AML-193 (cell line): ENCODE measurements at regions not wholly inside any gene's neighbourhood (a gene's known extent, or its start where the extent isn't known, plus 50 kb on each side); places are given as distances from the start of the nearest gene placed in this dataset.

Experiments
- DNase-seq, 2 experiments: peaks; one replicate each; lab custom pipeline; 2025; lab: John Stamatoyannopoulos, UW

DNA sequence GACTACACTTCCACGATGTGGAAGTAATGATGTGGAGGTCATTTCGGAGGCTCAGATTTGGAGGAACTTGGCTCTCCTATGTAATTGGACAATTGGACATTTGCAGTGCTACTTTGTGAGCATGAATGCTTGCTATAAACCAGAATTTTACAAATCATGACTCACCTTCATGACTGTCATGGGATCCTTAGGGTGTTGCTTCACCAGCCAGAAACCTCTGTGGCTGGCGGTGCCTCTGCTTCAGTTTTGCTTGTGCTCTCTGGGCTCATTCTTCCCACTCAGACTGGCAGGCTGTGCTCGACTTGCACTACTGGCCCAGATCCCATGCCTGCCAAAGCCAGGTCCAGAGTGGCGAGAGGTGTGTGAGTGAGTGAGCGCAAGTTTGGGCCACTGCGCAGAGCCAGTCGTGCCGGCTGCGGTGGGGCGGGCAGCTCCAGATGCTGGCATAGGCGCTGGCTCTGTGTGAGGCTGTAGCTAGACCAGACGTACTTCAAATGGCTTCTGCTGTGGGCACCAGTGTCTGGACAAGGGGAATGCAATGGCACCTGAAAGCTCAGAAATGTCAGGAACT, 387.8 kb downstream of the AEBP2 start:
- no peak for DNase-seq

DNA sequence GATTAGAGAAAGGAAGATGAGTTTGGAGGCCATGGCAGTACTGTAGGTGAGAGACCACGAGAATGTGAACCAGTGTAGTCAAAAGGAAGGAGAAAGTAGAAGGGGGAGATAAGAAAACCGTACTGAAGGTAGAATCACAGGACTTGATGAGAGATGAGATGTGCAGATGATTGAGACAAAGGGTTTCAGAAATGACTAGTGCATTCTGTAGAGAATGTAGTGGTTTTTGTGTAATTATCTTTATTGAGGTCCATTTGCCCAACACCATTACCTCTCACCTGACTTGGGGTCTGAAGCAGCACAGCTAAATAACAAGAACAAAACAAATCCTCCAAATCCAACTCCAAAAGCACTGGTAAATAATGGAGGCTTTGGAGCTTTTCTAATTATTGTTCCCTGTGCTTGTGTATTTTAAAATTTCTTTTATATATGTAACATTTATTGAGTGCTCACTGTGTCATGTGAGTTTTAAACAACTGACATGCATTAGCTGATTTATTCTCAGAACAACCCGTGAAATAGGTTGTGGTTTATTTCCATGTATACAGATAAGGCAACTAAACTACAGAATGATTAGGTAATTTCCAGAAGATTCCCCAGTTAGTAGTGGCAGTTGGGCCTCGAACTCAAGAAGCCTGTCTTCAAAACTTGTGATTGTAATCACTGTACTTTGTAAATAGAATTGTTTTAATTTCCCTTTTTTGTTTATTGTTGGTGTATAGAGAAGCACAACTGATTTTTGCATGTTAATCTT, 390.0 kb downstream of the AEBP2 start:
- no peak for DNase-seq

DNA sequence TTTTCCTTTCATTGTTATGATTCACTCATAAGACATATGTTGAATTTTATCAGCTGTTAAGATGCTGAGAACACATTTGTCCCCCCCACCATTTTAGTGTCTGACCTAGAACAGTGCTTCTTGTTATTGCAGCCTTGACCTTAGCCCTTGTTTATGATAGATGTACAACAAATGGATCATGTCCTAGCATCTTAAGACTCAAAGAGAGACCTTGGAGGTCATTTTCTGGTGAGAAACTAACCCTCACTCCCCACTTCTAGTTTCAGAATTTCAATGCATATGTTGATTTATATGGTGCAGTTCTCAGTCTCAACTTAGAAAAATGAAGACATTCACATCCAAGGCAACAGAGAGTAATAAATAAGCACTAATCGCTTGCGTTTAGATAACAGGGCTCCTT, 391.2 kb downstream of the AEBP2 start:
- no peak for DNase-seq

DNA sequence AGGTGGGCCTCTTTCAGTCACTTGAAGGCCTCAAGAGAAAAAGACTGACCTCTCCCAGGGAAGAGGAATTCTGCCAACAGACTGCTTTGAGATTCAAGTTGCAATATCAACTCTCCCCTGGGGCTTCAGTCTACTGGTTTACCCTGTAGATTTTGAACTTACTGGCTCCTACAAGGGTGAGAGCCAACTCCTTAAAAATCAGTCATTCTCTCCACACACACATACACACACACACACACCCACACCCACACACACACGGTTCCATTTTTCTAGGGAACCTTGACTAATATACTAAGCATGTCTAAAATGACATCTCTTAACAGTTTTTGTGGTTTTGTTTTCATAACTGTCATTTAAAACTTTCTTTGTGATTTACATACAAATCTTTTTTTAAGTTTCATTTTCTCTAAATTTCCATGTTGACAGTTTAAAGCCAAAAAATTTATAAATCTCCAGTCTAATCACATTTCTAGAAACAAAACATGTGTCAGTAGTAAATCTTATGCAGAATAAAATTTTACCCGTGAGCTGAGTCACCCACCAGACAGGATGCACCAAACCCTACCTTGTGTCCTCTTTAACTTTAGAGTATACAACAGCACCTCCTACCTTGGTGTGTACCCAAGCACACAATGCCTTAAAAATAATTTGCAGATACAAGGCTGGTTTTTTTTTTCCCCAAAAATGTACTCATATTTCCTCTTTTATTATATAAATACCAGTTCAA, 394.6 kb downstream of the AEBP2 start:
- no peak for DNase-seq

DNA sequence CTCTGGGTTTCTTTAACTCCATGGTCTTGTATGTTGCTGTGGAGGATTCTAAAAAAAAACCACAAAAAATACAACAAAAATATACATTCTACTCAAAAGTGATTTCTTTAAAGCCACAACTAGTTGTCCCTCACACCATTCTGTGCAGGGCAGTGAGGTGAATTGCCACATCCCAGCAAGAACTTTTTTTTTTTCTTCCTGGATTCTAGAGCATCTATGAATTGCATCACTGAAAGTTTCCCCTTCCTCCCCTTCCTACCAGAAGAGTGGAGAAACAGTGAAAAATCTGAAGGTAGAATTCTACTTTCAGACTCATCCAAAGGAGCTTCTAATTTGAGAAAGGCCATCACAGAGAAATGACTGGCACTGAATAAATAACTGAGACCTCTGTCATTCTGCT, 395.3 kb downstream of the AEBP2 start:
- no peak for DNase-seq

DNA sequence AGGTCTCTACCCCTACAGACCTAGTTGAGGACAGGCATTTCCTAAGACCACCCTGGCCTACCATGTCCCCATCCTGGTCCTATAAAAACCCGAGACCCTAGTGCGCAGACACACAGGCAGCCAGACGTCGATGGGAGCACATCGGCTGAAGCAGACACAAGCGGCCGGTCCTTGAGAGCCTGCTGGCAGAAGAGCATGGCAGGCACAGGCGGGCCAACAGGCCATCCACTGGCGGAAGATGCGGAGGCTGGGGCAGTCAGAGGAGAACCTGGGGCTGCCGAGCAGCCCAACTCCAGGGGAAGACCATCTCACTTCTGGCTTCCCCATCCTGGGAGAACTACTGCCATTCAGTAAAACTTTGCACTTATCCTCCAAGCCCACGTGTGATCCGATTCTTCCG, 396.8 kb downstream of the AEBP2 start:
- DNase-seq: no peak

DNA sequence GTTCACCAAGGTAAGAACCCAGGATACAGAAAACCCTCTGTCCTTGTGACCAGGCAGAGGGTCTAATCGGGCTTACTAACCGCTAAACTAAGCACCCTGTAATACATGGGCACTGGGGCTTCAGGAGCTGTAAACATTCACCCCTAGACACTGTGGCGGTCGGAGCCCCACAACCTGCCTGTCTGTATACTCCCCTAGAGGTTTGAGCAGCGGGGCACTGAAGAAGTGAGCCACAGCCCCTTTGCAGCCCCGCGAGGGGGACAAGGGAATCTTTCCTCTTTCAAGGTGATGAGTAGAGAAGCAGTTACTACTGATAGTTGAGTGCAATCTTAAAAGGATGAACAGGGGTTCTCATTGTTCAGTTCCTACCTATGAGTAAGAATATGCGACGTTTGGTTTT, 397.2 kb downstream of the AEBP2 start:
- no peak for DNase-seq

DNA sequence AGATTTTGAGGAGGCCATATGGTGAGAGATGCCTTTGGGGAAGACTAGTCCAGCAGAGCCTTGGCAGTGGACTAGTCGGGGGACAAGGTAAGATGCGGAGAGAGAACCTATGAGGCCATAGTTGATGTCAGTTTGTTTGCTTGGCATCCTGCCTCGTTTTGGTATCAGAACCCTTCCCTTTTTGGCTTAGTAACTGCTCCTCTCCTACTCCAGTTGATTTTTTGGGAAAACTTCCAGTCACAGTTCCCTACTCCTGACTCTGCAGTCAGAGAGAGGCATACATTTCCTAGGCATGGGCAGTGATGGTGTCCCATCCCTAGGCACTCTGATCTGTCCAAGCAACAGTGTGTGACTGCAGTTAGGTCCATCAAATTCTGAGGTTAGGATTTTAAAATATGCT, 398.3 kb downstream of the AEBP2 start:
- DNase-seq: no peak

DNA sequence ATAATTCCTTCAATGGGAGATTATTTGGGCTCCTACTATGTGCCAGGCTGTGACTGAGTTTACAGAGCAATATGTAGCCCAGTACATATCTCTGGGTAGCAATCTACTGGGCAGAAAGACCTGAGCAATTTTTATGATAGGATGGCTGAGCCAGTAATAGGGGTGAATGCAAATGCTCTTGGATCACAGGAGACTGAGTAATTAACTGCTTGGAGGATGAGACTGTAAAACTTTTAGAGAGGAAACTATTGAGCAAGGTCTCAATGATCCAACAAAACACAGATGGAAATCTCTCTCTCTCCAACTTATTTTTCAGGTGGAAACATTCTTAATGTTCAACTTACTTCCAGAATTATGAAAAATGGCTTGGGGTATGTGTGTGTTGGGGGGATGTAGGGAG, 402.2 kb downstream of the AEBP2 start:
- DNase-seq: no peak

DNA sequence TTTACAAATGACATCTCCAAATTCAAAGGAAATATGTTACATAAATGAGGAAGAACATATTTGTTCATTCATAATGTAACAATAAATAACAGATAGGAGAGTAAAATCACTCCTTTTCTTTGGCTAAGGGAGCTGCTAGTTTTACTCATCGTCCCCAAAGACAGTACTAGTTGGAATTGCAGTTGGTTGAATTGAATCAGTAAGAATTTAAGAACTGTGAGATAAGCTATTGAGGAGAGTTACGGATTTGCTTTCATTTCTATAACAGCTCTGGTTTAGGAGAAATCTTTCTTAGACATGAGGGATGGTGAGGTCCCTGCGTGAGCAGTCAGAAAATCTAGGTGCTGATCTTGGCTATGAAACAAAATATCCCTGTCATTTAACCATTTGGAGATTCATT, 402.8 kb downstream of the AEBP2 start:
- DNase-seq: no peak

DNA sequence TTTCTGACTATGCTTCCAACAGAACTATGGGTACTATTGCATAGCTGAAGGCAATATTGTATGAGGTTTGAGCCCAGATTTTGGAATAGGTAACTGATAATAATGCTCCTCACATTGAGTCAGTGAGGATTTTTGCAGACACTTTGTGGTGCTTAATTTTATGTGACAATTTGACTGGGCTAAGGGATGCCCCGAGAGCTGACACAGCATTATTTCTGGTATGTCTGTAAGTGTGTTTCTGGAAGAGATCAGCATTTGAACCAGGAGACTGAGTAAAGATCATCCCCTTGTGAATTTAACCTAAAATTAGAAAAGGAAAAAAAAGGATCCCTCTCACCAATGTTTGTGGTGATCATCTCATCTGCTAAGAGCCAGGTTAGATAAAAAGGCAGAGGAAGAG, 404.9 kb downstream of the AEBP2 start:
- no peak for DNase-seq

DNA sequence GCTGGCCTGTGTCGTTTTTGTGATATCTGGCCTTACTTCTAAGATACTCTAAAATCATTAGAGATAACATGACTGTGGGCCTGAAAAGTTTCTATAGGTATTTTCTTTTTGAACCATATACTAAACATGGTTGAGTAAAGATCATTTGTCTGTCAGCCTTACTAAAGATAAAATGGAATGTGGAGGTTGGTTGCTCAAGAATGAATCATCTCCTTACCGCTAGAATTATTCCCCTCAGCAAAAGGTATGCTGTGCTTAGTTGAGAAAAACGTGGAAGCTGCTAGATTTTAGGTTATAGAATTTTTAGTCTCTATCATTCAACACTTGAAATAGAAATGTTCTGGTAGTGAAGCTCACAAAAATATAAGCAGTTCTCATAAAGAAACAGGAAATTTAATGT, 407.3 kb downstream of the AEBP2 start:
- no peak for DNase-seq

DNA sequence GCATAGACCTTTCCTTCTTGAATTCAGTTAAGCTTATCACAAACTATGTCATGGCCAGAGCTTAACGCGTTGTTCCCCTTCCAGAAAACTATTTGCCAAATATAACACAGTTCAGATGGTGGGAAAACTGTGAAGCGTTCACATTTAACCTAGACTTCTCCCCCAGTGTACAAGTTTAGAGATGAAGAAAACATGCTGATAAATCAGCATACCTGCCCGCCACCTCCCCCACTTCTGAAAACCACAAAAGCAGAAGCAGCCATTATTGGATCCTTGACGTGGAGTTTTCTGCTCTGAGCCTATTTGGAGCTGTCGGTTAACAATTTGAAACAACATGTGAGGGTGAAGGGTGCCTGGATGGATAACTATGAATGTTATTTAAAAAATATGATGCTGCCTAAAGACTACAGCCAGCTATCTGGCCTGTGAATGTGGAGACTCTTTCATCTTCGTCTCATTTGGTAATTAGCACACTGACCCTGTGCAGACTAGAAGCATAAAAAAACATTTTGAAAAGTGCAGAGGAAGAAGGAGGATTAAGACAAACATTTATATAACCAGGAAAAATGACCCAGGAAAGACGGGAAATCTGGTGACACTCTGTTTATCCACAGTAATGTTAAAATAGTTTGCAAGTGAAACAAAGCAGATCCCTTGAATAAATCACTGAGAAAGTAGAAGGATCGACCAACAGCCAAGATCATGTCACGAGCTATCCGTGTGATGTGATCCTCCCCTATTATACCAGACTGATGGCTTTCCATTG, 408.2 kb downstream of the AEBP2 start:
- DNase-seq: no peak

DNA sequence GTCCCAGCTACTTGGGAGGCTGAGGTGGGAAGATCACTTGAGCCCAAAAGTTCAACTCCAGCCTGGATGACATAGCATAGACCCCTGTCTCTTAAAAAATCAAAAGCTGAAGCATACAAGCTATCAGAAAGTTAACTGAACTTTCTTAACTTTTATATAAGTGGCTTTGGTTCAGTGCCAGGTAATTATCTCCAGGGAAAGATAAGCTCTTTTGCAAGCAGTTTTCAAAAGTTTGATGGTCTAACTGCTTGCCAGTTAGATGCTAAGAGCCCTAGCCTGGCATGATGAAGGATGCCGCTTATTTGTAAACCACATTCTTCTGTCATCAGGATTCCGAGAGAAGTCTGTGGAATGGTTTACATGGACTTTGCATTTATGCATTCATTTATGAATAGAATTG, 409.1 kb downstream of the AEBP2 start:
- DNase-seq: no peak

DNA sequence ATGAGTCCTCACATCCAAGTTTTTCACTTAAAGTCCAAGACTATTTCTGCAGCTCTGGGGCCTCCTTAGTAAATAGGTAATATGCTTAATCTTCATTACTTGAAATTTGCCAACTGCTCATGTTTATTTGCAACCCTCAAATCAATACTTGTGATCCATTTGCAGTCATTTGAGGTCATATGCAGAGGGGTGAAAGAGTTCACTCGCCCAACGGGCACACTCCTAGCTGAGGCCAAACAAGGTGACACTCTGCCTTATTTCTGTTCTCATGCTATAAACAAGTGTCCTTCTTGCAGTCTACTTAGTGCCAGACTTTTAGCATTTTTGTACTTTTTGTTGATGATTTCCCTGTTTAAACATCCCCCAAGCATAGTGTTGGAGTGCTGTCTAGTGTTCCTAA, 409.9 kb downstream of the AEBP2 start:
- no peak for DNase-seq

DNA sequence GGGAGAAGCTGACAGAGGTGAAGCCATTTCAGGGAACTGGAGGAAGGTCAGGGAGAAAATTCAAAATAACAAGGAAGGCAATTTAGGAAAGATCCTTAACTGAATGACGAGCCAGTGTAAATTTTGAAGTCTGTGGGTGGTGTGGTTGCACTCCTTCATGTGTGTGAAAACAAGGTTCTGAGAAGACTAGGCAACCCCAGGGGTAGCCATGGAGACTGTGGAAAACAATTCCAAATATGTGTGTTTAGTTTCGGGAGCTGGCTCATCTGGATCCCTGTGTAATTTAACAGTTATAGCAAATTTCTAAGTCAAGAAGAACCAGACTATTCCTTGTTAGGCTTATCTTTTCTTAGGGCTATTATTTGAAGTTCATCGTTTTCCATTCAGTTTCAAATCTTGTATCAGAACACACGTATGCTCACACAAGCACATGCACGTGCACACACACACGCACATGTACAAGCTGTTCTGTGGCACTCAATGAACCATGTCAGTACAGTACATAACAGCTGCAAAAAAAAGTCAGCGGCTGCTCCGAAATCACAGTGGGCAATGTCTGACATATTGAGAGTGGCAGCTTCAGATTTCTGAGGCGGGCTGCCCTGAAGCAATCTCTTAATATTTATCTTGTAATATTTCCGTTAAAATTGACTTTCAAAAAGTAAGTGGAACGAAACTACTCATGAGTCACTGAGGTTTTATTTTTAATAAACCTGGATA, 411.2 kb downstream of the AEBP2 start:
- DNase-seq: no peak

DNA sequence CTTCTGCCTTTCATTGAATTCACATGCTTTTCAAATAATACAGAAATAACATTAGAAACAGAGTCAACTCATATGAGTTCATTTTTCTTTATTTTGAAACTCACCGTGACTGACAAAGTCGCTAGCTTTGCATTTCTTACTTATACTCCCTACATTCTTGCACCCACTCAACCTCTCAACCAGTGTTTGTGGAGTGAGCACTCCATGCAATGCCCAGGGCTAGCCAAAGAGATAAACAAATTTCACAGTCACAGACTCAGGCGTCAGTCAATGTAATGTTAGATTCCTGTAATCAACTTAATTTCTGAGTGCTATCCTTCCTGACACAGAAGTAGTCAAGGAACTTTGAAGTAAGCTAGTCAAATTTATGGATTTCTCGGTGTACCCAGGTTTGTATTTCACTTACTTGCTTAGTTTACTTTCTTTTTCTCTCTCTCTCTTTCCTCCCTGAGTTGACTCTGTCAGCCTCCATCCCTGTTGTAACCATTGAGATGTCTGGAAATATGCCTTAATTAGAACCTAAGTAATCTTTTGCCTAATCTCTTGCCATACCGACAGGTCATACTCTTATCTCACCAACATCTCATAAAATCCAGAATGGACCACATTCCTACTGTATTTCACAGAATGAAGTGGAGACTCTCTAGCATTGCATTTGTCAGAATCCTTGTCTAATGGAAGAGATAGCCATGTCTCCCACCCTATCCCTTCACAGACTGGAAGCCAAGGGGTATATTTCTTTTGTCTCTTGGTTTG, 413.0 kb downstream of the AEBP2 start:
- no peak for DNase-seq

DNA sequence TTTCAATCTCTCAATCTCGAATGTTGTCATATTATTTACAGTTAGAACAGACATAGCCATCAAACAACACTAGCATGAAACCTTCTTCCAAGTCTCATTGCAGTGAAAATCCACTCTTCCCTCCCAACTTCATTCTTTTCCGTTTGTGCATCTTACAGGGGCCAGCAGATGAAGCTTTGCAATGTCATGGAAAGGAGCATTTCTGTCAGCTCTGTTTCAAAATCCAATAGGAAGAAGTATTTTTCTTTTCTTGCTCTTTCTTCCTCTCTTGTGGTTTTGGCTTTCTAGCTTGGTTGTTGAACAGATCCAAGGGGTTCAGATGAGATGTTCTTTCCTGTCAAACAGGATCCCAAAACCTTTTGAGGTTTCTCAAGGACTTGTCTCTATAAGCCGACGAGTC, 416.6 kb downstream of the AEBP2 start:
- no peak for DNase-seq

DNA sequence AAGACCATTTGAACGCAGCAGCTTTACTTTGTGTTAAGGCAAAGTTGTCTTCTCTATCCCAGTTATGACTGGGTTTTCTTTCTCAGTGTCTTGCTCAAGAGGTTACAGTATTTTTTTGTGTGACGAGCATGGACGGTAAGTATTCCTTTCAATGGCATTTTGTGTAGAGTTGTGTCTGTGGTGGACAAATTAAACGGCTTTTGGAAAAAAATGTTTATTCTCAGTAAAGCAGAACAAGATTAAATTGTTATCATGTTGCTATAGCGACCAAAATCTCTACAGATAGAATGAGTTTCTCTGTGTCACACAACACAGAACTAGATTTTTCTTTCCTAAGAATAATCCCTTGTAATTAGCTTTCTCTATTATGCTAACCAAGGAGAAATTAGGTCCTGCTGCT, 417.1 kb downstream of the AEBP2 start:
- no peak for DNase-seq

DNA sequence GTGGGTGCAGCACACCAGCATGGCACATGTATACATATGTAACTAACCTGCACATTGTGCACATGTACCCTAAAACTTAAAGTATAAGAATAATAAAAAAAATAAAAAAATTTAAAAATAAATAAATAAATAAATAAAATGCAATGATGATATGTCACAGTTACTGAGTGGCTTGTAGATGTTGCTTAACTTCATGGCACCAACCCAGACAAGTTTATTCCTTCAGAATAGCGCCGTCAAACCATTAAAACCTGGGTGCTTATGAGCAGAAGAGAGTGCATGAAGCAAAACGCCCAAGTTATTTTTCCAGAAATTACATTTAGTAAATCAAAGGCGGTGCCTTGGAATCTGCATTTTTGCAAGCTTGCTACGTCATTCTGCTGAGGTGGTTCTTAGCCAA, 417.9 kb downstream of the AEBP2 start:
- no peak for DNase-seq

DNA sequence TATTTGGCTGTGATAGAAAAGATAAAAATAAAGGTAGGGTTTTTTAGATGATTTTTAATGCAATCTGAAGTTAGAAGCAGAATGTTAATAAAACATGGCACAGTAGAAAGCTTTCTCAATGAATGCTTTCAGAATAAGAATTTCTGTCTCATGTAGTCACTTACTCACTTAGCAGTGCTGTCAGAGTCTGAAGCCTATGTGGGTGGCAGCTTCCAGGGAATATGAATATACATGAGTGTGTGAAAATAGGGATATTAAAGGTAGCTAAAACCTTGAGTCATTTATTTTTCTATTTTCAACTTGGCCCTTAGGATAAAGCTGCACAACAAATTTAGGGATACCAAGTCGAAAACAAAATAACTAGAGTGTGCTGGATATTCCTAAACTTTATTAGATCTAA, 427.9 kb downstream of the AEBP2 start:
- no peak for DNase-seq
